ENCODE measurements at regions not wholly inside any gene's neighbourhood (a gene's known extent, or its start where the extent isn't known, plus 50 kb on each side); places are given as distances from the start of the nearest gene placed in this dataset.

DNA sequence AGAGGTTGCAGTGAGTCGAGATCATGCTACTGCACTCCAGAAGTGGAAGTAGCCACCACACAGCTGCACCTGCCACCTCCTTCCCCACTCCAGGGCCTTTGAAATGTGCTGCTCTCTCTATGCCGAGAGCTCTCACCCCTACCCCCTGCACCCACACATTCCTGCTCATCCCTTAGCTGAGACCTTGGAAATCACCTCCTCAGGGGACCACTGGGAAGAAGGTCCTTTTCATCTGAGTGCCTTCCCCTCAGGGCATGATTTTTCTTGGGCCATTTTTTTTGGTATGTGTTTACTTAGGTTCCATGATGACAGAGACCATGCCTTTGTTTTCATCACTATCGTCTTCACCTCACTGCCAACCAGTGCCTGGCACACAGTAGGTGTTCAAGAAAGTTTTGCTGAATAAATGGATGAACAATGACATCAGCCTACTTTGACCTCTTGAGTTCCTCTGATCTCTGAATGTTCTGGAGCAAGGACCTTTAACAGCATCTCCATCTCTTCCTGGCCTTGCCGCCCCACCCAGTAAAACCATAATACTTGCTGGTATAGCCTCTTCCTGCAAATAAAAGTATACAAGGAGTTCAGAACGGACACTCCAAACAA is 166.6 kb upstream of the KLF14 start:
- TF ChIP-seq POLR2A (IDR thresholded peaks at IDR 0.05) = no peak
- TF ChIP-seq, protein P1, sequence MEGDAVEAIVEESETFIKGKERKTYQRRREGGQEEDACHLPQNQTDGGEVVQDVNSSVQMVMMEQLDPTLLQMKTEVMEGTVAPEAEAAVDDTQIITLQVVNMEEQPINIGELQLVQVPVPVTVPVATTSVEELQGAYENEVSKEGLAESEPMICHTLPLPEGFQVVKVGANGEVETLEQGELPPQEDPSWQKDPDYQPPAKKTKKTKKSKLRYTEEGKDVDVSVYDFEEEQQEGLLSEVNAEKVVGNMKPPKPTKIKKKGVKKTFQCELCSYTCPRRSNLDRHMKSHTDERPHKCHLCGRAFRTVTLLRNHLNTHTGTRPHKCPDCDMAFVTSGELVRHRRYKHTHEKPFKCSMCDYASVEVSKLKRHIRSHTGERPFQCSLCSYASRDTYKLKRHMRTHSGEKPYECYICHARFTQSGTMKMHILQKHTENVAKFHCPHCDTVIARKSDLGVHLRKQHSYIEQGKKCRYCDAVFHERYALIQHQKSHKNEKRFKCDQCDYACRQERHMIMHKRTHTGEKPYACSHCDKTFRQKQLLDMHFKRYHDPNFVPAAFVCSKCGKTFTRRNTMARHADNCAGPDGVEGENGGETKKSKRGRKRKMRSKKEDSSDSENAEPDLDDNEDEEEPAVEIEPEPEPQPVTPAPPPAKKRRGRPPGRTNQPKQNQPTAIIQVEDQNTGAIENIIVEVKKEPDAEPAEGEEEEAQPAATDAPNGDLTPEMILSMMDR (IDR thresholded peaks at IDR 0.05) = no peak
